HepG2 (cell line): ENCODE measurements at regions not wholly inside any gene's neighbourhood (a gene's known extent, or its start where the extent isn't known, plus 50 kb on each side); places are given as distances from the start of the nearest gene placed in this dataset.

ENCODE experiments used
- ATF7 ChIP-seq, 2 experiments: fragments of 450-650 bp in 1 of 2; sonication (generic) in 1 of 2; formaldehyde crosslinking in 1 of 2; IDR thresholded peaks; 2 replicates each; pipeline versions ENCODE4 v1.4.0 to v1.6.1; 2016 to 2020; ENCODE audit warnings: antibody characterized with exemption in 1 of 2, mild to moderate bottlenecking in 1 of 2, missing genetic modification reagents in 1 of 2
- CEBPG ChIP-seq: IDR thresholded peaks from 2 replicates; pipeline ENCODE4 v1.6.1; 2016
- KDM5A ChIP-seq: fragments of 200-600 bp; sonication (generic); IDR thresholded peaks from 2 replicates; pipeline ENCODE4 v1.7.0; 2018; ENCODE audit warnings: antibody characterized with exemption, mild to moderate bottlenecking, low read length, borderline replicate concordance
- MEF2D ChIP-seq: sonication (generic); formaldehyde crosslinking; IDR thresholded peaks from 2 replicates; pipeline ENCODE4 v1.5.1; 2020; ENCODE audit warnings: mild to moderate bottlenecking, missing genetic modification reagents
- POLR2A ChIP-seq, 2 experiments: IDR thresholded peaks; 2 replicates each; pipeline ENCODE4 v1.6.1; 2011; ENCODE audit warnings: low read depth in 2 of 2, low read length in 2 of 2, mild to moderate bottlenecking in 1 of 2, moderate library complexity in 1 of 2; ENCODE audit not compliant: insufficient read depth in 1 of 2
- REST ChIP-seq, 2 experiments: IDR thresholded peaks; 2 replicates each; pipeline ENCODE4 v1.6.1; 2011 to 2012; ENCODE audit warnings: low read length in 2 of 2, borderline replicate concordance in 1 of 2, low read depth in 1 of 2, mild to moderate bottlenecking in 1 of 2, moderate library complexity in 1 of 2
- ZFX ChIP-seq: sonication (generic); formaldehyde crosslinking; IDR thresholded peaks from 2 replicates; pipeline ENCODE4 v1.4.0; 2020; ENCODE audit warnings: mild to moderate bottlenecking, low read depth, missing genetic modification reagents, moderate library complexity
- ZNF282 ChIP-seq: fragments of 450-650 bp; IDR thresholded peaks from 2 replicates; pipeline ENCODE4 v1.6.1; 2018; ENCODE audit not compliant: partially characterized antibody
- ZNF3 ChIP-seq: IDR thresholded peaks from 2 replicates; pipeline ENCODE4 v1.7.0; 2017; ENCODE audit warnings: inconsistent platforms

- TF ChIP-seq ZNF3 (CRISPR knock-in tag) (no peak), REST (IDR thresholded peaks at IDR 0.05; ENCODE audit: borderline replicate concordance in 1 of 2, low read depth in 1 of 2, low read length in 2 of 2) (no peak), MEF2D (CRISPR knock-in tag) (no peak), ATF7 (IDR thresholded peaks at IDR 0.05) (no peak), ATF7 (CRISPR knock-in tag; IDR thresholded peaks at IDR 0.05) (no peak), POLR2A (IDR thresholded peaks at IDR 0.05; ENCODE audit: insufficient read depth in 1 of 2, low read depth in 2 of 2, low read length in 2 of 2) (no peak), CEBPG (no peak), ZNF282 (no peak), KDM5A (no peak), ZFX (CRISPR knock-in tag) (no peak)
Observed at GRCh38 chr12:124386059-124386458, 91.2 kb downstream of the RFLNA start.
